Left forelimb (tissue), 1 donor: ENCODE measurements at regions not wholly inside any gene's neighbourhood (a gene's known extent, or its start where the extent isn't known, plus 50 kb on each side); places are given as distances from the start of the nearest gene placed in this dataset.
"Not testable (repeated sequence)": the region's sequence is repeated elsewhere in the genome, so short reads cannot be mapped to it uniquely, and the experiment has no call there.

Experiments used
- DNase-seq: peaks from one replicate; pipeline ENCODE4 v3.0.0-alpha.2; 2018; ENCODE audit warnings: low spot score

- DNase-seq, result no peak
These were observed 80.9 kb downstream of the PTPRS start for GRCh38 chr19:5259750-5260149.

- DNase-seq, result no peak
These were observed 83.2 kb downstream of the PTPRS start for GRCh38 chr19:5257155-5258045.

- no peak for DNase-seq
These were observed 84.9 kb downstream of the PTPRS start for GRCh38 chr19:5255602-5256231.

- DNase-seq, result no peak
These were observed 85.7 kb downstream of the PTPRS start for GRCh38 chr19:5254944-5255343.

GRCh38 chr19:5254543-5254942, 86.1 kb downstream of the PTPRS start:
- no peak for DNase-seq

GRCh38 chr19:5253406-5254110, 87.1 kb downstream of the PTPRS start:
- DNase-seq, result no peak

- no peak for DNase-seq
These were observed 89.2 kb downstream of the PTPRS start for GRCh38 chr19:5251096-5252065.

- no peak for DNase-seq
These were observed 90.4 kb downstream of the PTPRS start for GRCh38 chr19:5250127-5250659.

GRCh38 chr19:5249526-5249925, 91.1 kb downstream of the PTPRS start:
- no peak for DNase-seq

GRCh38 chr19:5247957-5248705, 92.5 kb downstream of the PTPRS start:
- no peak for DNase-seq

GRCh38 chr19:5246554-5247155, 94.0 kb downstream of the PTPRS start:
- no peak for DNase-seq

GRCh38 chr19:5245631-5246553, 94.7 kb downstream of the PTPRS start:
- DNase-seq, result no peak

GRCh38 chr19:5244351-5244750, 96.3 kb downstream of the PTPRS start:
- DNase-seq, result no peak

- no peak for DNase-seq
These were observed 96.7 kb downstream of the PTPRS start for GRCh38 chr19:5243878-5244277.

GRCh38 chr19:5241896-5242295, 98.7 kb downstream of the PTPRS start:
- not testable (repeated sequence) for DNase-seq

GRCh38 chr19:5240011-5240410, 100.6 kb downstream of the PTPRS start:
- DNase-seq, result no peak

- no peak for DNase-seq
These were observed 101.9 kb downstream of the PTPRS start for GRCh38 chr19:5238700-5239099.

GRCh38 chr19:5237939-5238480, 102.6 kb downstream of the PTPRS start:
- DNase-seq, result no peak
